ENCODE measurements at regions not wholly inside any gene's neighbourhood (a gene's known extent, or its start where the extent isn't known, plus 50 kb on each side); places are given as distances from the start of the nearest gene placed in this dataset.
"Not testable (repeated sequence)": the region's sequence is repeated elsewhere in the genome, so short reads cannot be mapped to it uniquely, and the experiment has no call there.

- WGBS (ENCODE audit: low lambda C conversion rate, missing lambda C conversion rate): 17% methylated on average over 5 of the region's 5 CpGs
- H3K36me3 ChIP-seq (replicated peaks; ENCODE audit: insufficient read depth, low read depth): no peaks in the 10 kb centered on the region
- no peak for DNase-seq (ENCODE audit: low spot score)
- peaks cover 17% of the 10 kb centered on the region for H3K27me3 ChIP-seq
- no peaks in the 10 kb centered on the region for H3K9me3 ChIP-seq (ENCODE audit: low read depth)
- no peaks in the 10 kb centered on the region for H4K20me1 ChIP-seq (ENCODE audit: insufficient read depth, poor library complexity, severe bottlenecking)
- TF ChIP-seq, protein P1, sequence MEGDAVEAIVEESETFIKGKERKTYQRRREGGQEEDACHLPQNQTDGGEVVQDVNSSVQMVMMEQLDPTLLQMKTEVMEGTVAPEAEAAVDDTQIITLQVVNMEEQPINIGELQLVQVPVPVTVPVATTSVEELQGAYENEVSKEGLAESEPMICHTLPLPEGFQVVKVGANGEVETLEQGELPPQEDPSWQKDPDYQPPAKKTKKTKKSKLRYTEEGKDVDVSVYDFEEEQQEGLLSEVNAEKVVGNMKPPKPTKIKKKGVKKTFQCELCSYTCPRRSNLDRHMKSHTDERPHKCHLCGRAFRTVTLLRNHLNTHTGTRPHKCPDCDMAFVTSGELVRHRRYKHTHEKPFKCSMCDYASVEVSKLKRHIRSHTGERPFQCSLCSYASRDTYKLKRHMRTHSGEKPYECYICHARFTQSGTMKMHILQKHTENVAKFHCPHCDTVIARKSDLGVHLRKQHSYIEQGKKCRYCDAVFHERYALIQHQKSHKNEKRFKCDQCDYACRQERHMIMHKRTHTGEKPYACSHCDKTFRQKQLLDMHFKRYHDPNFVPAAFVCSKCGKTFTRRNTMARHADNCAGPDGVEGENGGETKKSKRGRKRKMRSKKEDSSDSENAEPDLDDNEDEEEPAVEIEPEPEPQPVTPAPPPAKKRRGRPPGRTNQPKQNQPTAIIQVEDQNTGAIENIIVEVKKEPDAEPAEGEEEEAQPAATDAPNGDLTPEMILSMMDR (IDR thresholded peaks at IDR 0.05; ENCODE audit: poor library complexity): no peak
- TF ChIP-seq EZH2phosphoT487 (IDR thresholded peaks at IDR 0.05; ENCODE audit: low read depth, severe bottlenecking, unreplicated experiment): peak; percentile 96
- H3K27ac ChIP-seq: no peak overlapping the region
- no peak overlapping the region for H3K4me3 ChIP-seq
- no peak overlapping the region for H3K4me2 ChIP-seq
- H3K9me2 ChIP-seq (replicated peaks; ENCODE audit: insufficient read depth): no peaks in the 10 kb centered on the region
- no peak overlapping the region for H2AFZ ChIP-seq
- no peaks in the 10 kb centered on the region for H3K4me1 ChIP-seq (ENCODE audit: insufficient read depth)
- H3K79me2 ChIP-seq: no peaks in the 10 kb centered on the region
Measured at GRCh38 chr15:96474231-96474664, 143.7 kb downstream of the NR2F2 start.

GRCh38 chr15:96477227-96477626 is 146.7 kb downstream of the NR2F2 start:
- H3K4me1 ChIP-seq (ENCODE audit: insufficient read depth): no peaks in the 10 kb centered on the region
- no peaks in the 10 kb centered on the region for H3K79me2 ChIP-seq
- no peaks in the 10 kb centered on the region for H3K9me3 ChIP-seq (ENCODE audit: low read depth)
- H3K4me3 ChIP-seq: no peak overlapping the region
- H3K27ac ChIP-seq: no peak overlapping the region
- 96% methylated on average over 3 of the region's 3 CpGs for WGBS (ENCODE audit: low lambda C conversion rate, missing lambda C conversion rate)
- H4K20me1 ChIP-seq (ENCODE audit: insufficient read depth, poor library complexity, severe bottlenecking): no peaks in the 10 kb centered on the region
- H3K4me2 ChIP-seq: no peak overlapping the region
- DNase-seq (ENCODE audit: low spot score): no peak
- H3K27me3 ChIP-seq: no peaks in the 10 kb centered on the region
- H2AFZ ChIP-seq: no peak overlapping the region
- no peaks in the 10 kb centered on the region for H3K36me3 ChIP-seq (replicated peaks; ENCODE audit: insufficient read depth, low read depth)
- H3K9me2 ChIP-seq (replicated peaks; ENCODE audit: insufficient read depth): no peaks in the 10 kb centered on the region
- TF ChIP-seq, protein P1 (IDR thresholded peaks at IDR 0.05; ENCODE audit: poor library complexity): no peak
- no peak for TF ChIP-seq EZH2 (IDR thresholded peaks at IDR 0.05; ENCODE audit: borderline replicate concordance)
- TF ChIP-seq EZH2phosphoT487 (IDR thresholded peaks at IDR 0.05; ENCODE audit: low read depth, severe bottlenecking, unreplicated experiment): no peak

DNA sequence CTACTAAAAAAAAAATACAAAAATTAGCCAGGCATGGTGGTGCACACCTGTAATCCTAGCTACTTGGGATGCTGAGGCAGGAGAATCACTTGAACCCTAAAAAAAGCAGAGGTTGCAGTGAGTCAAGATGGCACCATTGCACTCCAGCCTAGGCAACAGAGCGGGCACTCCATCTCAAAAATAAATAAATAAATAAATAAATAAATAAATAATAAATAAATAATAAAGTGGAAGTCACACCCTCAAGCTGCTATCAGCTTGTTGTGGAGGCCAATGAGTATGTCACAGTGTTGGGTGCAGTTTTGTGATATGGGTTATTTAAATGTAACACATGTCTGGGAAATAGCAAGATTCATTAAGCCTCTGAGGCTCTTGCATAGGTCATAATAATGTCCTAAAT is 153.9 kb downstream of the NR2F2 start:
- not testable (repeated sequence) for H4K20me1 ChIP-seq (ENCODE audit: insufficient read depth, poor library complexity, severe bottlenecking); H3K4me3 ChIP-seq; H3K4me2 ChIP-seq; H3K9me2 ChIP-seq (replicated peaks; ENCODE audit: insufficient read depth); DNase-seq (ENCODE audit: low spot score); H3K4me1 ChIP-seq (ENCODE audit: insufficient read depth); H3K79me2 ChIP-seq; H3K36me3 ChIP-seq (replicated peaks; ENCODE audit: insufficient read depth, low read depth); H3K27ac ChIP-seq; H2AFZ ChIP-seq; H3K9me3 ChIP-seq (ENCODE audit: low read depth)
- WGBS (ENCODE audit: low lambda C conversion rate, missing lambda C conversion rate): 94% methylated on average over 1 of the region's 1 CpG
- H3K27me3 ChIP-seq: peaks cover 17% of the 10 kb centered on the region

- Histone ChIP-seq H3K36me3 (replicated peaks; ENCODE audit: insufficient read depth, low read depth) (no peaks in the 10 kb centered on the region), H3K4me2 (no peak overlapping the region), H3K4me3 (no peak overlapping the region), H3K4me1 (ENCODE audit: insufficient read depth) (no peaks in the 10 kb centered on the region), H3K27me3 (peaks cover 17% of the 10 kb centered on the region), H2AFZ (no peak overlapping the region), H3K9me2 (replicated peaks; ENCODE audit: insufficient read depth) (no peaks in the 10 kb centered on the region), H4K20me1 (ENCODE audit: insufficient read depth, poor library complexity, severe bottlenecking) (no peaks in the 10 kb centered on the region), H3K27ac (no peak overlapping the region), H3K9me3 (ENCODE audit: low read depth) (no peaks in the 10 kb centered on the region), H3K79me2 (no peaks in the 10 kb centered on the region)
- TF ChIP-seq, protein P1 (IDR thresholded peaks at IDR 0.05; ENCODE audit: poor library complexity): no peak
- TF ChIP-seq EZH2phosphoT487 (IDR thresholded peaks at IDR 0.05; ENCODE audit: low read depth, severe bottlenecking, unreplicated experiment) (no peak), EZH2 (IDR thresholded peaks at IDR 0.05; ENCODE audit: borderline replicate concordance) (no peak)
- no peak for DNase-seq (ENCODE audit: low spot score)
Measured at GRCh38 chr15:96484830-96485229, 154.3 kb downstream of the NR2F2 start.
